Activated T-cell treated with anti-CD3 and anti-CD28 coated beads, Interleukin-2, amount 50 U/mL, for 24 hours (primary cell): ENCODE measurements at regions not wholly inside any gene's neighbourhood (a gene's known extent, or its start where the extent isn't known, plus 50 kb on each side); places are given as distances from the start of the nearest gene placed in this dataset.
"Not testable (repeated sequence)": the region's sequence is repeated elsewhere in the genome, so short reads cannot be mapped to it uniquely, and the experiment has no call there.

Source experiments
- DNase-seq: peaks from one replicate; pipeline ENCODE4 v3.0.0-alpha.2; 2020
- H3K27ac Mint-ChIP-seq: 2 replicates; pipeline ENCODE4 v1.8.0; 2020; ENCODE audit warnings: mild to moderate bottlenecking, mixed read lengths
- H3K27me3 Mint-ChIP-seq: 2 replicates; pipeline ENCODE4 v1.8.0; 2020; ENCODE audit warnings: mixed read lengths
- H3K36me3 Mint-ChIP-seq: 2 replicates; pipeline ENCODE4 v1.8.0; 2020; ENCODE audit warnings: low read depth, mixed read lengths
- H3K4me1 Mint-ChIP-seq: 2 replicates; pipeline ENCODE4 v1.8.0; 2020; ENCODE audit warnings: low read depth, mixed read lengths
- H3K4me3 Mint-ChIP-seq: 2 replicates; pipeline ENCODE4 v1.8.0; 2020; ENCODE audit warnings: mild to moderate bottlenecking, moderate library complexity, mixed read lengths
- H3K9me3 Mint-ChIP-seq: 2 replicates; pipeline ENCODE4 v1.8.0; 2020; ENCODE audit warnings: mixed read lengths

DNA sequence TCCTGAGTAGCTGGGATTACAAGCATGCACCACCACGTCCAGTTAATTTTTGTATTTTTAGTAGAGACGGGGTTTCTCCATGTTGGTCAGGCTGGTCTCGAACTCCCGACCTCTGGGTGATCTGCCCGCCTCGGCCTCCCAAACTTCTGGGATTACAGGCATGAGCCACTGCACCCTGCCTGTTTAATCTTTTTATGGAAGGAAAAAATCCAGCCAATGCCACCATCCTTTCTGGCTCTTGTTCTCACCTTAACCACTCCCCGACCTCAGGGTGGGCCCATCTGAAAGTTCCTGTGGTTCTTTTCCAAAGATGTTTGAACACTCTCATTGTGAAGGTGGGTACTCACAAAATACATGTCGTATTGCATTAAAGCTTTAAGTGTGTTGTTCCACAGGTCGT is 336.2 kb downstream of the TCERG1L start:
- not testable (repeated sequence) for H3K36me3 Mint-ChIP-seq, H3K9me3 Mint-ChIP-seq, H3K27me3 Mint-ChIP-seq, H3K4me3 Mint-ChIP-seq, DNase-seq, H3K27ac Mint-ChIP-seq, H3K4me1 Mint-ChIP-seq

DNA sequence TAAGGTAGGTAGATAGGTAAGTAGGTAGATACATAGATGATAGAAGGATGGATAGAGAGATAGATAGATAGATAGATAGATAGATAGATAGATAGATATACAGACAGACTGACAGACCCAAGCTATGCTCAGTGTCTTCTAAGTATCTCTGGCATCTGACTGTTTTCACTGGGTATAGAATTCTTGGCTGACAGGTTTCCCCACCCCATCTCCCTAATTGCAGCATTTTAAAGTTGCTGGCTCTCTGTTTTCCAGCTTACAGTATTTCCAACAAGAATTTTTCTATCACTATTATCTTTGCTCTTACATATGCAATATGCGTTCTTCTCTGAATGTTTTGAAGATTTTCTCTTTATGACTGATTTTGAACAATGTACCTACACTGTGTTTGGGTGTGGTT is 328.7 kb downstream of the TCERG1L start:
- Mint-ChIP-seq H3K4me3 (no peak overlapping the region), H3K36me3 (no peaks in the 10 kb centered on the region), H3K27me3 (no peaks in the 10 kb centered on the region), H3K4me1 (no peaks in the 10 kb centered on the region), H3K27ac (no peak overlapping the region), H3K9me3 (peaks cover 13% of the 10 kb centered on the region)
- no peak for DNase-seq

DNA sequence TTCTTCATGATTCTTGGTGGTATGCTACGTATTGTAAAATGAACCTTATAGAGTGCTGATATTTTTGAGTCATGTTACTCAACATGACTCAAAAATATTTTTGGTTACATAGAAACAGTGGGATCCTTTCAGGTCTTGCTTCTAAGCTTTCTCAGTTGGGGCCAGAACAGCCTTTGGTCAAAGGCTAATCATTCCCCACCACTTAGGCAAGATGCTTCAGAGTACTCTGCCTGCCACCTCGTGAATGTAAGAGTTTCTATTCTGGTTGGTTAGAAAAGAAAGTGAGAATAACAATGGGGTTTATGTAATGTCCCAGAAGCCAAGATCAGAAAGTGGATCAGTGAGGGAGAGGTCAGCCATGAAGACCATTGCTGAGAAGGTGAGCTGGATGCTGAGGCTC is 327.8 kb downstream of the TCERG1L start:
- H3K27me3 Mint-ChIP-seq = no peaks in the 10 kb centered on the region
- H3K4me3 Mint-ChIP-seq = no peak overlapping the region
- H3K9me3 Mint-ChIP-seq = peaks cover 13% of the 10 kb centered on the region
- no peaks in the 10 kb centered on the region for H3K4me1 Mint-ChIP-seq
- no peak for DNase-seq
- no peak overlapping the region for H3K27ac Mint-ChIP-seq
- H3K36me3 Mint-ChIP-seq = no peaks in the 10 kb centered on the region

DNA sequence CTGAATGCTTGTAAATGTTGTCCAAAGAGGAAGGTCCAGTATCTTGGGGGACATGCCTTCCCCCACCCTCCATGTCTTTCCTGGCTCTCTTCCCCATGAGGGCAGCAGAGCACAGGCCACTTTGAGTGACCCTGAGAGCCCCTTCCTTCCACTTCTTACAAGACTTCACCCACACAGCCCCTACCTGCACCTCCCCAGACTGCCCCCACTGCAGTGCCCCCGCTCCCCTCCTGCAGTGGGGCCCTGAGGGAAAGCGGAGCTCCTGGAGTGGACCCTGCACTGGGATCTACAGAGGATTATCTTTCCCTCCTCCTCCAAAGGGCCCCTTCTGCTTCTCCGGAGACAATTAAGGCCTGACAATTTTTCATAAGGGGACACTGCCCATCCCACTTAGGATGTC is 326.8 kb downstream of the TCERG1L start:
- Mint-ChIP-seq H3K4me1 (no peaks in the 10 kb centered on the region), H3K4me3 (no peak overlapping the region), H3K9me3 (peaks cover 13% of the 10 kb centered on the region), H3K27ac (no peak overlapping the region), H3K36me3 (no peaks in the 10 kb centered on the region), H3K27me3 (no peaks in the 10 kb centered on the region)
- DNase-seq = no peak

DNA sequence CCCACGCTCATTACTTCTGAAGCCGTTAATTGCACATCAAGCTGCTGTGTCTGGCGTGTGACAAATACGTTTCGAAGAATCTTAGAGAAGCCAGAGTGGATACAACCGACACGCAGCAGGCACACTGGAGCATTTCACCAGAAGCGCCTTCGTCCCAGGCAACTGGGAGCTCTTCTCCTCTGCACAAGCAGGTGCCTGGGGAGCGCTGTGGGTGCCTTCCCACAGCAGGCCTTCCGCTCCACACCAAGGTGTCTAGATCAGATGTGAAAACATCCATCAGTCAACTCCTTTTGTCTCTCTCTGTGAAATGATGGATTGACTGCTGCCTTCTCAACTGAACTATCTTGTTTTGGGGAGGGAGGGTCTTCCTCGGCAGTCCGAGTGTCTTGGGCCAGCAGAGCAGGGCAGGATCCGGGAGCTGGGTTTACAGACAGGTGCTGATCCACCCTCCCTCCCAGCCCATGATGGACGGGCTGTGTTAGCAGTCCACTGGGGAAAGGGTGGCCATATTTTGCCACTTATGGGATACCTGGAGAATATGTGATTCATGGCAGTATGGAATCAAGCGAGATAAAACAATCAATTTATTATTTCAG is 326.3 kb downstream of the TCERG1L start:
- no peak overlapping the region for H3K27ac Mint-ChIP-seq
- H3K27me3 Mint-ChIP-seq = no peaks in the 10 kb centered on the region
- no peaks in the 10 kb centered on the region for H3K4me1 Mint-ChIP-seq
- H3K9me3 Mint-ChIP-seq = peaks cover 13% of the 10 kb centered on the region
- H3K4me3 Mint-ChIP-seq = no peak overlapping the region
- no peaks in the 10 kb centered on the region for H3K36me3 Mint-ChIP-seq
- DNase-seq = no peak

DNA sequence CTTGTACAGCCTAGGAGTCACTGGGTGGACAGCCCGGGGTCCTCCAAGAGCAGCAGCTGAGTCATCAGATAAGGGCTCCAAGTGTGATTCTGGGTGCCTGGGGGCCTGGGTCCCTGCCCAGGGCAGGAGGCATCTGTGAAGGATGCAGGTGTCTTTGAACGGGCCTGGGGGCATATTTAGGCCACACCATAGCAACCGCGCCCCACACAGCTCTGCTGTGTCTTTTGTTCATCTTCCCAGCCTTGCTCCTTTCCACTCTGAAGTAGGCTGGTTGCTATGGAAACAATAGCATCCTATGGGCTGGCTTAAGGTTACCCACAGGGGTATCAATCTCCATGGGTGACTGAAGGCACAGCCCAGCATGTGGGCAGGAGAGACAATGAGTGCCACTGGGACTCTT is 324.7 kb downstream of the TCERG1L start:
- Mint-ChIP-seq H3K9me3 (peaks cover 13% of the 10 kb centered on the region), H3K4me1 (no peaks in the 10 kb centered on the region), H3K27ac (no peak overlapping the region), H3K36me3 (no peaks in the 10 kb centered on the region), H3K4me3 (no peak overlapping the region), H3K27me3 (no peaks in the 10 kb centered on the region)
- DNase-seq = no peak

DNA sequence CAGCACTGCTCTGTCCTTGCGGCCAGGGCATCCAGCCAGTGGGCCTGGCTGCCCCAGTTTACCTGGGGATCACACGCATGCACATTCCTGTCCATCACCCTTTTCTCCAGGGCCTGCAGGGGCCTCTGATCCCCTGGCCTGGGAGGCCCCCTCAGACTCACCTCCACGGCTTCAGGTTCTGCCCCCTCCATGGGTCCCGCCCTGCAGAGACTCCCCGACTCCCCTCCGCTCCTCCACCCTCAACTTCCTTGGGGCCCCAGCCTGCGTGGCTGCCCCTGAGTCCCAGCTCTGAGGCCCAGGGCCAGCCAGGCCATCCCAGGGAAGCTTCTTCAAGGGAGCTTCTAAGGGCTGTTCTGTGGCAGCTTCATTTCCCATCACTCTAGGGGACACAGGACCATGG is 324.1 kb downstream of the TCERG1L start:
- H3K9me3 Mint-ChIP-seq = peaks cover 12% of the 10 kb centered on the region
- no peaks in the 10 kb centered on the region for H3K36me3 Mint-ChIP-seq
- H3K27me3 Mint-ChIP-seq = no peaks in the 10 kb centered on the region
- H3K27ac Mint-ChIP-seq = no peak overlapping the region
- DNase-seq = no peak
- H3K4me1 Mint-ChIP-seq = no peaks in the 10 kb centered on the region
- no peak overlapping the region for H3K4me3 Mint-ChIP-seq

DNA sequence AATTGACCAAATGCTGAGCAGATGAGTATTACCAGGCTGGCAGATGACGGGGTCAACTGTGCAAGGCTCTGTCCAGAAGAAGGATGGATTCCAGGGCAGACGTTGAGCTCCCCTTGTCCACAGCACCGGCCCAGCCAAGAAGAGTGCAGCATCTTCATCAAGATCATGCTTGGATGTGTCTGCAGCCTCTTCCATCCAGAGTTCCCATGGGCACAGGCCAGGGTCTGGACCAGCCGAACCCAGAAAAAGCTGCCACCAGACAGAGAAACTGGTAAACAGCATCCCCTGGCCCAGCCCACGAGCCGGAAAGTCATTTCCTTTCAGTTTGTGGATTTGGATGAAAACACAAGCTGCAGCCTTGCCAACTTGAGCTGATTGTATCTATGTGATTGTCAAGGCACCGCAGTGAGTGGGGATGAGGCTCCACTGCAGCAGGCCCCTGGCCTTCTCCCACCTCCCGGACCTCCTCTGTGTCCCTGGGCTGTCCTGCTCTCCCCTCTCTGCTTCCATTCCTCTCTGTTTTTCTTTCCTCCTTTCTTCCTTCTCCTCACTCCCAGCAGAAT is 321.8 kb downstream of the TCERG1L start:
- no peaks in the 10 kb centered on the region for H3K9me3 Mint-ChIP-seq
- H3K36me3 Mint-ChIP-seq = no peaks in the 10 kb centered on the region
- H3K4me3 Mint-ChIP-seq = no peak overlapping the region

DNA sequence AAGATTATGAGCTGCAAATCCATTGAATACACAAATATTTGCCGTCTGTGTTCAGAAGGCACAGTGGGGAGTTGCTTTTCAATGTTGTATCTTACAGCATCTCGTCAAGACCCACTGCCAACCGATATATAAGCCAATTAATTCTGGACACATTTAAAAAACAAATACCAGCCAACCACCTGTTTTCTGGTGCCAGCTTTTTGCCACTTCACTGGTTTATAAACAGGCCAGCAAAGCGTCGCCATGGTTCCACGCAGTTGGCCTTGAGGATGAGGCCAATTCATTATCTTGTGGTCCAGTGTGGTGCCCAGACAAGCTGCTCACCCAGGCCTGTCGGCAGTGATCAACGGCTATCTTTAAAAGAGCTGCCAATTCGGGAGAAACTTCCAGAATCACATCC is 321.0 kb downstream of the TCERG1L start:
- H3K4me3 Mint-ChIP-seq = no peak overlapping the region
- no peak overlapping the region for H3K27ac Mint-ChIP-seq
- no peaks in the 10 kb centered on the region for H3K27me3 Mint-ChIP-seq
- H3K4me1 Mint-ChIP-seq = no peaks in the 10 kb centered on the region
- no peaks in the 10 kb centered on the region for H3K9me3 Mint-ChIP-seq
- DNase-seq = no peak
- H3K36me3 Mint-ChIP-seq = no peaks in the 10 kb centered on the region

More for the DNA sequence above, 321.8 kb downstream of the TCERG1L start:
- Mint-ChIP-seq H3K27me3 (no peaks in the 10 kb centered on the region), H3K27ac (no peak overlapping the region), H3K4me1 (no peaks in the 10 kb centered on the region)
- DNase-seq = no peak

DNA sequence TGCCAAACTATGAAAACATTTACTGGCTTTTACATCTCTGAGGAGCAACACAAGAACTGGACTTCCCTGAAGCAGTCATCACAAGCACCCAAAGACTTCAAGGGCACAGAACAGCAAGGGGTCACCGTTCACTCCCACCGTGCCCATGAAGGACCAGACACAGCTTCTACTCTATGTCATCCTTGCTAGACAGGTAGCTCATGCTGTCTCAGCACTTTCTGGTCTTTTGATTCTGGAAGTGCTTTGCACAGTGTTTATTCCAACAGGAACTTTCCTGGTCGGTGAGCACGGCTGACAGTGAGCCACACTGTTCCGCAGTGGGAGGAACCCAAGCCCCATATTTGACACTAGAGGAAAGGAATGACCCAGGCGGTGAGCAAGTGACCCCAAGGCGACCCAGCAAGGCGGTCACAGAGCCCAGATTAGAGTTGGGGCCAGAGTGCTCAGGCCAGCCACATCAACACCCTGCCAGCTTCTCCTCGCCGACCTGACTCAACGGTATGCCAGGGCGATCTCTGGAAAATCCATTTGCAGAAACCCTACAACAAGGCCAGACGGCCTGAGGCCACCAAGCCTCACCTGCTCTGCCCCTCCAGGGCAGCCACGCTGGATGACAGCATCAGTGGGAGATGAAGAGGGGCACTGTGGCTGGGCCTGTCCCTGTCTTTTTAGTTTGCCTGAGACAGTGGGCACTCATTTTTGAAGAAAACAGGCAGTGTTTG is 318.6 kb downstream of the TCERG1L start:
- Mint-ChIP-seq H3K4me1 (no peaks in the 10 kb centered on the region), H3K9me3 (peaks cover 2% of the 10 kb centered on the region), H3K27ac (no peak overlapping the region), H3K4me3 (no peak overlapping the region), H3K36me3 (no peaks in the 10 kb centered on the region), H3K27me3 (no peaks in the 10 kb centered on the region)
- DNase-seq = no peak

DNA sequence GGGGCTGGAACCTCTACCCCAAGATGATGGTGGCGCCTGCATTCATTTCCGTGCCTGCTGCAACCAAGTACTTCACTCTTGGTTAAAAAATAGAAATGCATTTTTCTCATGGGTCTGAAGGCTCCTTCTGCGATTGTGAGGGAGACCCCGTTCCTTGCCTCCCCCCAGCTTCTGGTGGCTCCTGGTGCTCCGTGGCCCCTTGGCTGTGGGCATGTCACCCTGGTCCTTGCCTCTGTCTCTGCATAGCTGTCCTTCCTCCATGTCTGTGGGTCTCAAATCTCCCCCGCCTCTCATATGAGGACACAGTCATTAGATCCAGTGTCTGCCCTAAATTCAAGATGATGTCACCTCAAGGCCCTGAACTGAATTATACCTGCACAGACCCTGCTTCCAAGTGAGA is 317.9 kb downstream of the TCERG1L start:
- Mint-ChIP-seq H3K27me3 (no peaks in the 10 kb centered on the region), H3K36me3 (no peaks in the 10 kb centered on the region), H3K4me1 (no peaks in the 10 kb centered on the region), H3K4me3 (no peak overlapping the region), H3K9me3 (peaks cover 2% of the 10 kb centered on the region), H3K27ac (no peak overlapping the region)
- DNase-seq = no peak

DNA sequence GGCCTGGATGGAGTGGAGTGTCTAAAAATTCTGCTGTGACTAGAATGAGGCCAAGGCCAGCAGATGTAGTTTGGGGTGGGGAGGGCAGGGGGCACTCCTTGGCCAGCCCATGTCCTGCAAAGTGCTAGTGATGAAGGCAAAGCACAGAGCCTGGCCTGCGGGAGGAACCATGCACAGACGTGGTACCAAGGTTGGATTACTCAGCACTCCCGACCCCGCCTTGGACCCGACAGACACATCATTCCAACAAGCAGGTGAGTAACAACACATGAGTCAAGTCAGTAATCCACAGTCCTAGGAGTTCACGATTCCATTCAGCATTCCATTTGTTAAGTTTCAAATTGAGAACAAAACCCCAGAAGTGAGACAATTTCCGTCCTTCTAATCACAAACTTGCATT is 317.3 kb downstream of the TCERG1L start:
- Mint-ChIP-seq H3K4me3 (no peak overlapping the region), H3K9me3 (peaks cover 2% of the 10 kb centered on the region), H3K27me3 (no peaks in the 10 kb centered on the region), H3K36me3 (no peaks in the 10 kb centered on the region), H3K27ac (no peak overlapping the region), H3K4me1 (no peaks in the 10 kb centered on the region)
- no peak for DNase-seq

DNA sequence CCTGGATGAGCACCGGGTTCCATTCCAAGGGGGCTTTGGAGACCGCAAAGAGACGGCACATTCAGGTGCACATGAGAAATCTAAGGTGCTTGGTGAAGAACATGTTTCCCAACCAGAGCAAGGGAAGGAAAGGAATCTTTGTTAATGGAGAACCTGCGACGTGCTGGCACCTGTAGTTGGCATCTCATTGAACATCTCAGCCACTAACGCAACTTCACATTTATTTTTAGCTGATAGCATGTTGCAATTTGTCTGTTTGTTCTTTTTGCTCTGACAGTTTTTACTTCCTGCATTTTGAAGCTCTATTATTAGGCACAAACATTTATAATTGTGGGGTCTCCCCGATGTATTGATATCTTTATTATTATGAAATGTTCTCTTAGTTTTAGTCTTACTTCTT is 316.7 kb downstream of the TCERG1L start:
- H3K36me3 Mint-ChIP-seq = no peaks in the 10 kb centered on the region
- H3K4me1 Mint-ChIP-seq = no peaks in the 10 kb centered on the region
- H3K9me3 Mint-ChIP-seq = peaks cover 2% of the 10 kb centered on the region
- no peak for DNase-seq
- H3K27ac Mint-ChIP-seq = no peak overlapping the region
- H3K4me3 Mint-ChIP-seq = no peak overlapping the region
- no peaks in the 10 kb centered on the region for H3K27me3 Mint-ChIP-seq

DNA sequence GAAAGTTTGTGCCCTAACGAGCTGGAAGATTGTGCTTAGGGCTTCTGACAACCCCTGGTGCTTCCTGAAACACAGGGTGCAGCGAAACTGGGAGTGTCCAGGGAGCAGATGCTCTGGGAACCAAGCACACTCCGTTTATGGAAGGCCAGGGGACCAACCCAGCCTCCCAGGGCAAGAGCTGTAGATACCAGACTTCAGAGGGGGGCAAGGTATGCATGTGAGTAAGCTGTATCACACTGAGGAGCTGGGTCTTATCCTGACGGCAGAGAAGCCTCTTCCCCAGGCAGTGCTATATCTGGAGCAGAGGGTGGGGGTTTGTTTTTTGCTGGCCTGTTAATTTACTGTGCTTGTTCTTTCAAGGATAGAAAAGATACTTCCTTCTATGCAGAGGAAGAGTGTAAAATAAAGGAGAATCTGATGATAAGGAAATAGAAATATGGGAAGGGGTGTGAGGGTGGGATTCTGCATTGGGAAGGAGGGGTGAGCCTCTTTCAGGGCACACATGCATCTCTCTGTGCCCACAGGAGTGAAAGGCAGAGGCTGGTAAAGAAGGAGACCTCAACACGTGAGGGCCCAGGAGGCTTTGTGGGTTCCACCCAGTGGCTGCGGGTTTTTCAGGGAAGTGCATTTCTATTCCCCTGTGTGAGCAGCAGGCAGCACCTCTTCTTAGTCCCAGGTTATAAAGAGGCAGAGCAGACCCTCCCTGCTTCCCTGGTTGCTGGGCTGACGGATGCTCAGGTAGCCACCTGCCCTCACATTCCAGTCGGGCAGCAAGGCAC is 314.1 kb downstream of the TCERG1L start:
- no peaks in the 10 kb centered on the region for H3K4me1 Mint-ChIP-seq
- H3K27ac Mint-ChIP-seq = no peak overlapping the region
- no peak for DNase-seq
- no peak overlapping the region for H3K4me3 Mint-ChIP-seq
- H3K27me3 Mint-ChIP-seq = peaks cover 4% of the 10 kb centered on the region
- peaks cover 2% of the 10 kb centered on the region for H3K9me3 Mint-ChIP-seq
- no peaks in the 10 kb centered on the region for H3K36me3 Mint-ChIP-seq

DNA sequence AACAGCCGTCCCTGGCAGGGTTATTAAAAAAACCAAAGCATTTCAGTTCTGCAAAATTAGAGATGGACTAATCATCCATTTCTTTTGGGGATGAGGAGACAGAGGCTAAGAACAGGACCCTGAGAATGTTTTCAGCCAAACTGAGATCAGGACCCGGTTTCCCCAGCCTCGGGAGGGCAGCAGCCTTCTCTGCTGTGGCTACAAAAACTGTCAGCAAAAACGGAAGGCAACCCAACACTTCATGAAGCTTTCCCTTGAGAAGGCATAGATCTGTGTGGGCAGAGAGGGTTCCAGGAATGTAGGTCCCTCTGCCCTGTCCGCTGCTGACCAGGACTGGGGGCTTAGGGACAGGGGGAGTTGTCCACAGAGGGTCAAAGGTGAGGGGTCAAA is 313.5 kb downstream of the TCERG1L start:
- Mint-ChIP-seq H3K27me3 (peaks cover 4% of the 10 kb centered on the region), H3K4me1 (no peaks in the 10 kb centered on the region), H3K4me3 (no peak overlapping the region), H3K36me3 (no peaks in the 10 kb centered on the region), H3K9me3 (peaks cover 2% of the 10 kb centered on the region), H3K27ac (no peak overlapping the region)
- no peak for DNase-seq
